Stimulated activated CD4-positive, alpha-beta T cell treated with anti-CD3 and anti-CD28 coated beads, Interleukin-2, amount 100 ng/mL, for 4 hours (primary cell): ENCODE measurements at regions not wholly inside any gene's neighbourhood (a gene's known extent, or its start where the extent isn't known, plus 50 kb on each side); places are given as distances from the start of the nearest gene placed in this dataset.
A peak's percentile ranks its signal among the peaks of the same experiment; 100 is the strongest.

Experiments
- DNase-seq: peaks from one replicate; pipeline ENCODE4 v3.0.0-alpha.2; 2020; ENCODE audit warnings: low read depth

GRCh38 chr6:26149240-26149639, 62.0 kb downstream of the HFE start:
- no peak for DNase-seq

- DNase-seq: no peak
Measured at GRCh38 chr6:26152226-26153101, 65.2 kb downstream of the HFE start.

GRCh38 chr6:26155061-26155930, 68.1 kb downstream of the HFE start:
- DNase-seq: no peak

GRCh38 chr6:26156105-26156849, 69.0 kb downstream of the HFE start:
- peak; percentile 65 for DNase-seq

GRCh38 chr6:26156850-26157250, 69.6 kb downstream of the HFE start:
- peak; percentile 34 for DNase-seq

- DNase-seq: no peak
Measured at GRCh38 chr6:26157251-26158075, 70.2 kb downstream of the HFE start.

- DNase-seq: peak; percentile 74
Measured at GRCh38 chr6:26158076-26158580, 70.9 kb downstream of the HFE start.

- peak; percentile 16 for DNase-seq
Measured at GRCh38 chr6:26158581-26159356, 71.5 kb downstream of the HFE start.

GRCh38 chr6:26159357-26160273, 72.4 kb downstream of the HFE start:
- DNase-seq: no peak

GRCh38 chr6:26161322-26161721, 74.1 kb downstream of the HFE start:
- DNase-seq: no peak

GRCh38 chr6:26162399-26162798, 75.2 kb downstream of the HFE start:
- no peak for DNase-seq

- DNase-seq: no peak
Measured at GRCh38 chr6:26163427-26164119, 76.3 kb downstream of the HFE start.

- DNase-seq: no peak
Measured at GRCh38 chr6:26164120-26164505, 76.9 kb downstream of the HFE start.

GRCh38 chr6:26165261-26165790, 78.1 kb downstream of the HFE start:
- DNase-seq: no peak

GRCh38 chr6:26170181-26170580, 83.0 kb downstream of the HFE start:
- DNase-seq: no peak

GRCh38 chr6:26170951-26171841, 84.0 kb downstream of the HFE start:
- DNase-seq: no peak

GRCh38 chr6:26172608-26172968, 85.4 kb downstream of the HFE start:
- DNase-seq: no peak

- no peak for DNase-seq
Measured at GRCh38 chr6:26173836-26174145, 86.6 kb downstream of the HFE start.
